AG09309 (cell line): ENCODE measurements at regions not wholly inside any gene's neighbourhood (a gene's known extent, or its start where the extent isn't known, plus 50 kb on each side); places are given as distances from the start of the nearest gene placed in this dataset.

ENCODE experiments used
- DNase-seq: peaks from one replicate; pipeline ENCODE4 v3.0.0-alpha.2; 2010; ENCODE audit warnings: low read depth
- H3K4me3 ChIP-seq: 2 replicates; pipeline ENCODE4 v1.5.1; 2011; ENCODE audit warnings: mild to moderate bottlenecking, low read depth, low read length, moderate library complexity; ENCODE audit not compliant: control insufficient read depth
- TF ChIP-seq, protein P1 (sequence below): IDR thresholded peaks from 2 replicates; pipeline ENCODE4 v1.5.1; 2011; ENCODE audit warnings: mild to moderate bottlenecking, low read depth, low read length, inconsistent platforms; ENCODE audit not compliant: insufficient read depth, control insufficient read depth; ENCODE audit errors: missing control alignments

DNA sequence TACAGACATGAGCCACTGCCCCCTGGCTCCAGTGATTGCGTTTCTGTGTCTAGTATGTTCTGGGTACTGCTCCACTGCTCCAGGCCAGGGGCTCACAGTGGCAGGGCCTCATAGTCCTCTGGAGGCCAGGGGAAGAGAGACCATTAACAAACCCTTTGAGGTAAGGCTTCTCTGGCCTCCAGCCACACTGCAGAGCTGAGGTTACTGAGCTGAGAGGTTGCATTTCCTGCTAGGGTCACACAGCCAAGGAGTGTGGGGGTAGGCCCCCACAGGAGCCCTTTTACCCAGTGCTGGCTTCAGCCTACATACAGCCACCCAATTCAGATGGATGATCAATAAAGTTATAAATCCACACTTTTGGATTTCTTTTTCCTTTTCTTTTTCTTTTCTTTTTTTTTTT, 50.4 kb upstream of the DLX4 start:
- DNase-seq = no peak
- no peak overlapping the region for H3K4me3 ChIP-seq
- TF ChIP-seq, protein P1, sequence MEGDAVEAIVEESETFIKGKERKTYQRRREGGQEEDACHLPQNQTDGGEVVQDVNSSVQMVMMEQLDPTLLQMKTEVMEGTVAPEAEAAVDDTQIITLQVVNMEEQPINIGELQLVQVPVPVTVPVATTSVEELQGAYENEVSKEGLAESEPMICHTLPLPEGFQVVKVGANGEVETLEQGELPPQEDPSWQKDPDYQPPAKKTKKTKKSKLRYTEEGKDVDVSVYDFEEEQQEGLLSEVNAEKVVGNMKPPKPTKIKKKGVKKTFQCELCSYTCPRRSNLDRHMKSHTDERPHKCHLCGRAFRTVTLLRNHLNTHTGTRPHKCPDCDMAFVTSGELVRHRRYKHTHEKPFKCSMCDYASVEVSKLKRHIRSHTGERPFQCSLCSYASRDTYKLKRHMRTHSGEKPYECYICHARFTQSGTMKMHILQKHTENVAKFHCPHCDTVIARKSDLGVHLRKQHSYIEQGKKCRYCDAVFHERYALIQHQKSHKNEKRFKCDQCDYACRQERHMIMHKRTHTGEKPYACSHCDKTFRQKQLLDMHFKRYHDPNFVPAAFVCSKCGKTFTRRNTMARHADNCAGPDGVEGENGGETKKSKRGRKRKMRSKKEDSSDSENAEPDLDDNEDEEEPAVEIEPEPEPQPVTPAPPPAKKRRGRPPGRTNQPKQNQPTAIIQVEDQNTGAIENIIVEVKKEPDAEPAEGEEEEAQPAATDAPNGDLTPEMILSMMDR = no peak
